GM12878 (cell line): ENCODE measurements at regions not wholly inside any gene's neighbourhood (a gene's known extent, or its start where the extent isn't known, plus 50 kb on each side); places are given as distances from the start of the nearest gene placed in this dataset.

Source experiments
- ATAC-seq: fragments of 200-7000 bp; cut with Tn5 transposase; 3 replicates; pipeline ENCODE4 v1.9.1; 2020; ENCODE audit warnings: mild to moderate bottlenecking, moderate library complexity
- BruUV-seq: library from RNA; stranded (reverse); fragments of 400-500 nt; replicated peaks from 2 replicates; lab custom pipeline; 2021; lab: Mats Ljungman, UMichigan
- CTCF ChIA-PET: fragments of 300-600 bp; sonication (Branson Sonifier 250); formaldehyde crosslinking; extraction: SDS; loops from one replicate; lab custom pipeline; 2021; ENCODE audit warnings: inconsistent platforms; lab: Yijun Ruan, JAX
- POLR2A ChIA-PET: fragments of 350-600 bp; formaldehyde crosslinking; extraction: SDS; loops from one replicate; lab custom pipeline; 2021; ENCODE audit warnings: inconsistent platforms; lab: Charles Lee
- RAD21 ChIA-PET: fragments of 300-600 bp; sonication (Branson Sonifier 250); formaldehyde crosslinking; loops from one replicate; lab custom pipeline; 2023; ENCODE audit warnings: antibody characterized with exemption; ENCODE audit not compliant: unreplicated experiment; lab: Charles Lee
- SMC1A ChIA-PET: fragments of 300-600 bp; sonication (Branson Sonifier 250); formaldehyde crosslinking; loops from one replicate; lab custom pipeline; 2023; ENCODE audit not compliant: unreplicated experiment, uncharacterized antibody; lab: Charles Lee
- DNase-seq: peaks from one replicate; pipeline ENCODE4 v3.0.0-alpha.2; 2011; ENCODE audit warnings: low read depth, low spot score
- FAIRE-seq: peaks from 3 replicates; lab custom pipeline; 2011; peaks lifted over from hg19 to GRCh38; lab: Jason Lieb, UNC
- H2AFZ ChIP-seq: 2 replicates; pipeline ENCODE4 v1.6.0; 2011; ENCODE audit warnings: low read depth, low read length, control low read depth; ENCODE audit not compliant: control insufficient read depth
- H3K27ac ChIP-seq: 2 replicates; pipeline ENCODE4 v1.5.1; 2011; ENCODE audit warnings: control low read depth; ENCODE audit not compliant: control insufficient read depth, insufficient read depth
- H3K27me3 ChIP-seq, 2 experiments: replicated peaks in 1 of 2; 2 replicates each; pipeline versions ENCODE4 v1.6.0 to v1.6.1; 2011; ENCODE audit warnings: low read length in 1 of 2; ENCODE audit not compliant: control insufficient read depth in 2 of 2, insufficient read depth in 2 of 2
- H3K36me3 ChIP-seq, 2 experiments: 2 replicates each; pipeline ENCODE4 v1.5.1; 2011; ENCODE audit warnings: low read length in 1 of 2; ENCODE audit not compliant: control insufficient read depth in 2 of 2, insufficient read depth in 2 of 2
- H3K4me1 ChIP-seq: 2 replicates; pipeline ENCODE4 v1.6.1; 2011; ENCODE audit warnings: mild to moderate bottlenecking, low read length, moderate library complexity, mixed read lengths; ENCODE audit not compliant: control insufficient read depth, insufficient read depth
- H3K4me2 ChIP-seq: 2 replicates; pipeline ENCODE4 v1.6.0; 2011; ENCODE audit warnings: control low read depth; ENCODE audit not compliant: control insufficient read depth, insufficient read depth
- H3K4me3 ChIP-seq: fragments of 200-600 bp; sonication (generic); 2 replicates; pipeline ENCODE4 v1.5.1; 2016
- H3K79me2 ChIP-seq: 2 replicates; pipeline ENCODE4 v1.6.0; 2011; ENCODE audit warnings: low read length; ENCODE audit not compliant: control insufficient read depth, insufficient read depth
- H3K9ac ChIP-seq: 2 replicates; pipeline ENCODE4 v1.8.0; 2011; ENCODE audit warnings: low read length, control low read depth, mixed read lengths; ENCODE audit not compliant: control insufficient read depth, insufficient read depth
- H3K9me3 ChIP-seq: replicated peaks from 3 replicates; pipeline ENCODE4 v1.5.1; 2011; ENCODE audit warnings: mild to moderate bottlenecking, low read length; ENCODE audit not compliant: control insufficient read depth, insufficient read depth
- H4K20me1 ChIP-seq: 2 replicates; pipeline ENCODE4 v1.6.0; 2011; ENCODE audit not compliant: control insufficient read depth, insufficient read depth
- BHLHE40 ChIP-seq, 2 experiments: fragments of 450-650 bp in 1 of 2; IDR thresholded peaks; 2 replicates each; pipeline ENCODE4 v1.6.1; 2011 to 2017; ENCODE audit warnings: low read depth in 2 of 2, borderline replicate concordance in 1 of 2, improper control_type of control experiment in 1 of 2, low read length in 1 of 2, mild to moderate bottlenecking in 1 of 2
- CEBPZ ChIP-seq: fragments of 150-350 bp; IDR thresholded peaks from 2 replicates; pipeline ENCODE4 v1.6.1; 2016; ENCODE audit warnings: low read depth, low read length
- MYC ChIP-seq: IDR thresholded peaks from 2 replicates; pipeline ENCODE4 v1.6.1; 2011; ENCODE audit warnings: mild to moderate bottlenecking, low read length, moderate library complexity, inconsistent platforms; ENCODE audit not compliant: insufficient read depth, insufficient replicate concordance, insufficient read length, severe bottlenecking
- NKRF ChIP-seq: fragments of 450-650 bp; conservative IDR thresholded peaks from 2 replicates; pipeline ENCODE4 v1.6.1; 2017; ENCODE audit warnings: mild to moderate bottlenecking, moderate library complexity
- PAX5 ChIP-seq: IDR thresholded peaks from 2 replicates; pipeline ENCODE4 v1.6.1; 2011; ENCODE audit warnings: low read depth, low read length, borderline replicate concordance
- RELB ChIP-seq: fragments of 450-650 bp; IDR thresholded peaks from 2 replicates; pipeline ENCODE4 v1.6.1; 2017; ENCODE audit warnings: low read depth, mild to moderate bottlenecking, moderate library complexity
- TAF1 ChIP-seq: IDR thresholded peaks from 2 replicates; pipeline ENCODE4 v1.6.1; 2011; ENCODE audit warnings: mild to moderate bottlenecking, low read depth, low read length, borderline replicate concordance
- WGBS: methylation state at CpG from one replicate; pipeline ENCODE4 v1.1.6; 2016; ENCODE audit warnings: low lambda C conversion rate; ENCODE audit not compliant: insufficient replicate concordance, insufficient coverage; ENCODE audit errors: missing lambda C conversion rate; 5-methylcytosine and 5-hydroxymethylcytosine counted together
- in situ Hi-C: fragments of 300-500 bp; cut with MboI; formaldehyde crosslinking; loops from 9 replicates; pipeline ENCODE4 v1.14.3; 2018; ENCODE audit warnings: mixed read lengths
- intact Hi-C: fragments of 100-400 bp; cut with micrococcal nuclease; formaldehyde crosslinking; loops from one replicate; pipeline ENCODE4 v1.14.2; 2022; ENCODE audit not compliant: unreplicated experiment

- TF ChIP-seq NKRF, result no peak
These were observed 239.2 kb upstream of the PRKCQ start (continued) for GRCh38 chr10:6819301-6819700.

GRCh38 chr10:6817770-6818169 lies 237.7 kb upstream of the PRKCQ start:
- no peak for ATAC-seq
- no peak overlapping the region for H2AFZ ChIP-seq
- RAD21 ChIA-PET, result no interaction called here
- in situ Hi-C loops (no loop called here), intact Hi-C loops (no loop called here)
- no peaks in the 10 kb centered on the region for H3K36me3 ChIP-seq
- no peak for DNase-seq
- no peak overlapping the region for H3K4me2 ChIP-seq
- WGBS, result 17% methylated on average over 4 of the region's 4 CpGs
- no peak overlapping the region for H3K9ac ChIP-seq
- H3K4me1 ChIP-seq, result no peaks in the 10 kb centered on the region
- H3K9me3 ChIP-seq, result no peaks in the 10 kb centered on the region
- no peak for FAIRE-seq
- H3K4me3 ChIP-seq, result no peak overlapping the region
- no peak overlapping the region for H3K27ac ChIP-seq
- BruUV-seq, result no TSS peak
- H3K27me3 ChIP-seq, result no peaks in the 10 kb centered on the region; a peak in 1 of 4 replicates
- no peak for TF ChIP-seq PAX5
- no peak for TF ChIP-seq MYC
- SMC1A ChIA-PET, result no interaction called here
- CTCF ChIA-PET, result no interaction called here
- POLR2A ChIA-PET, result no interaction called here
- no peaks in the 10 kb centered on the region for H4K20me1 ChIP-seq
- H3K79me2 ChIP-seq, result no peaks in the 10 kb centered on the region

- Histone ChIP-seq H3K4me3 (no peak overlapping the region), H3K9ac (no peak overlapping the region), H3K27ac (no peak overlapping the region), H3K4me1 (no peaks in the 10 kb centered on the region), H4K20me1 (no peaks in the 10 kb centered on the region), H3K4me2 (no peak overlapping the region), H2AFZ (no peak overlapping the region), H3K27me3 (no peaks in the 10 kb centered on the region; a peak in 1 of 4 replicates), H3K79me2 (no peaks in the 10 kb centered on the region), H3K9me3 (no peaks in the 10 kb centered on the region), H3K36me3 (no peaks in the 10 kb centered on the region)
- no peak for DNase-seq
- in situ Hi-C loops (no loop called here), intact Hi-C loops (no loop called here)
- WGBS, result 29% methylated on average over 3 of the region's 3 CpGs
- ChIA-PET CTCF (no interaction called here), POLR2A (no interaction called here), RAD21 (no interaction called here), SMC1A (interaction anchor here (0.8 kb wide), 1 partner anchor 81 kb away, joined by 4 read pairs; no protein-coding TSS in a partner anchor)
- no TSS peak for BruUV-seq
- FAIRE-seq, result no peak
- ATAC-seq, result no peak
- TF ChIP-seq RELB (no peak), CEBPZ (no peak), BHLHE40 (IDR thresholded peaks at IDR 0.05; ENCODE audit: borderline replicate concordance in 1 of 2, low read depth in 2 of 2, low read length in 1 of 2) (no peak), TAF1 (no peak)
These were observed 235.3 kb upstream of the PRKCQ start for GRCh38 chr10:6815346-6815745.
